Lung (tissue), 11 donors: ENCODE measurements at regions not wholly inside any gene's neighbourhood (a gene's known extent, or its start where the extent isn't known, plus 50 kb on each side); places are given as distances from the start of the nearest gene placed in this dataset.

Experiments
- ATAC-seq: fragments of 200-7000 bp; cut with Tn5 transposase; one replicate; pipeline ENCODE4 v1.9.1; 2020; ENCODE audit warnings: moderate number of reproducible peaks; ENCODE audit not compliant: insufficient read depth, low FRiP score
- DNase-seq, 3 donors: peaks; one replicate each; pipeline ENCODE4 v3.0.0-alpha.2; 2013 to 2017
- H3K27ac ChIP-seq, 2 donors: one replicate each; pipeline ENCODE4 v1.5.1; 2013; ENCODE audit warnings: mild to moderate bottlenecking in 2 of 2, moderate library complexity in 2 of 2, control low read depth in 1 of 2, inconsistent platforms in 1 of 2, low read depth in 1 of 2, low read length in 1 of 2
- H3K27me3 ChIP-seq, 3 donors: one replicate each; pipeline ENCODE4 v1.5.1; 2013; ENCODE audit warnings: low read length in 2 of 3; ENCODE audit not compliant: control insufficient read depth in 3 of 3, insufficient read depth in 3 of 3
- H3K36me3 ChIP-seq, 4 donors: one replicate each; pipeline ENCODE4 v1.5.1; 2013; ENCODE audit warnings: low read length in 4 of 4, mild to moderate bottlenecking in 1 of 4, moderate library complexity in 1 of 4; ENCODE audit not compliant: control insufficient read depth in 4 of 4, insufficient read depth in 4 of 4
- H3K4me1 ChIP-seq, 5 donors: one replicate each; pipeline ENCODE4 v1.5.1; 2013; ENCODE audit warnings: low read length in 5 of 5, mild to moderate bottlenecking in 2 of 5, moderate library complexity in 1 of 5; ENCODE audit not compliant: control insufficient read depth in 5 of 5, insufficient read depth in 5 of 5
- H3K4me3 ChIP-seq: one replicate; pipeline ENCODE4 v1.5.1; 2013; ENCODE audit warnings: mild to moderate bottlenecking, control low read depth, moderate library complexity
- H3K9ac ChIP-seq, 2 donors: one replicate each; pipeline ENCODE4 v1.5.1; 2013; ENCODE audit warnings: low read length in 2 of 2, control low read depth in 1 of 2; ENCODE audit not compliant: insufficient read depth in 1 of 2
- H3K9me3 ChIP-seq, 4 donors: one replicate each; pipeline ENCODE4 v1.5.1; 2013; ENCODE audit warnings: low read length in 3 of 4, mild to moderate bottlenecking in 1 of 4, moderate library complexity in 1 of 4; ENCODE audit not compliant: control insufficient read depth in 4 of 4, insufficient read depth in 3 of 4
- CTCF ChIP-seq: IDR thresholded peaks from 2 replicates; pipeline ENCODE4 v1.5.1; 2012; ENCODE audit warnings: mild to moderate bottlenecking; ENCODE audit errors: control extremely low read depth, extremely low read depth
- WGBS, 2 donors: extraction: QIAGEN DNeasy Blood & Tissue Kit; methylation state at CpG; one replicate each; pipeline ENCODE4 v1.1.7; 2013; 5-methylcytosine and 5-hydroxymethylcytosine counted together
- donor health status: control.
- donor health status: control.
- donor health status: Bipolar disorder and iron deficiency.
- donor health status: healthy.
- donor health status: DM: yes; HTN: yes; CAD: no.

DNA sequence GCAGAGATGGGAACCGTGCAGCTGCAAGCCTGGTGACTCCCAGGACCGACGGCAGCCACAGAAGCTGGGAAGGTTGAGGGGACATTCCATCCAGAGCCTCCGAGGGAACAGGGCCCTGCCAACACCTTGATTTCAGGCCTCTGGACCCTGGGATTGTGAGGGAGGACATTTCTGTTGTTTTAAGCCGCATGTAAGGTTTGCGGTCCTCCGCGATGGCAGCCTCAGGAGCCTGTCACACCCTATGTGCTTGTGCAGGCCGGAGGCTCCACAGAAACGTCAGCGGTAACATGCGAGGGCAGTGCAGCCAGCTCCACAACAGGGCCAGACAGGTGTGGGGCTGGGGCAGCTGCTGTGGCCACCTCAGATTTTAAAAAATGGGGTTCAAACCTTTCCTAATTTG, 144.7 kb upstream of the SHH start:
- 86% methylated on average over 12 of the region's 12 CpGs for WGBS, 2 donors
- Histone ChIP-seq H3K27me3 (no peaks in the 10 kb centered on the region), H3K9ac (no peak overlapping the region), H3K9me3 (no peaks in the 10 kb centered on the region), H3K36me3 (no peaks in the 10 kb centered on the region), H3K4me1 (peaks cover 0 to 7% (median 0%) of the 10 kb centered on the region in 5 donors), H3K27ac (no peak overlapping the region), H3K4me3 (no peak overlapping the region)
- DNase-seq, result no peak
- no peak for TF ChIP-seq CTCF
- no peak for ATAC-seq

DNA sequence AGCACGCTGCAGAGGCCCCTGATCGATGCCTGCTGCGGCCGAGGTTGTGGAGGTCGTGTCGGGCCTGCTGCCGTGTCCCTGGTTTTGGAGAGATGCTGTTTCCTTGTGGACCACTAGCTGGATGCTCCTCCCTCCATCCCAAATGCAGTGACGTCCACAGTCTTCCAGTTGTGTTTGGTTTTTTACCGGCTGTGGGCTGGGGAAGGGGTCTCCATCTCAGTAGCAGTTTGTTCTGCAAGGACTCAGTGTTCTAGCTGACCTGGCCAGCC, 143.0 kb upstream of the SHH start:
- ATAC-seq, result no peak

DNA sequence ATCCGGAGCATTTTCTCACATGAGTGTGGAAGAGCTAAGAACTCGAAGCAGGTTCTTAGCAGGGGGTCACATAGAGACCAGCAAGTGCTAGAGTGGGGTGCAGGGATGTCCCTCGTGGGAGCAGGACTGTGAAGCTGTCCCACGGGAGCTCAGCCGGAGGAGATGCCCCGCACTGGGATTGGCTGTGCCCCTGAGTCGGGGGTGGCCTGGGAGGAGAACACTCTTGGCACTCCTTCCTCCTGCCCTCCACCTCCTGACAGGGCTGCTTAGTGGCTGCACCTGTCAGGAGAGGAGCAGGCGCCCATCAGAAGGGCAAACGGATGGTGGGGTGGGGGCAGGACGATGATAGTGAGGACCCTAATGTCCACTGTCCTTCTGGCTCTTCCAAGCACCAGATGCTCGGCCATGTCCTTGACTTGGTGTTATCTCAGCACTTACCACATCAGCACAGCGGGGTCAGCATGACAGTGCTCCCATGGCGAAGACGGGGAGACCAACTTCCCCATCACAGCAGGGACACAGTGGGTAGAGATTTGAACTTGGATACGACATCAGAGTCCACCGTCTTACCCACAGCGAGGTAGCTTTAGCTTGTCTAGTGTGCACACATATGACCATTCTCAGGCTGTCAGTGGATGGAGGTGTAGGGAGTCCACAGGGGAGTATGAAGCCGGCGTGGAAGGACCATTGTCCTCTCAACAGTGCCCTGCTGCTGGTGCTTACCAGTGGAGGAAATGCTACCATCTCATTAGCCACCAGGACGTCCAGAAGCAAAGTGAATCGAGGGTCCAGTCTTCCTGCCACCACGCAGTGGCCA, 142.5 kb upstream of the SHH start:
- TF ChIP-seq CTCF, result no peak
- no peak overlapping the region for H3K27ac ChIP-seq
- WGBS, 2 donors, result 87 to 88% methylated on average over 22 of the region's 22 CpGs

More for the DNA sequence above, 143.0 kb upstream of the SHH start:
- H3K9me3 ChIP-seq, result no peaks in the 10 kb centered on the region
- no peaks in the 10 kb centered on the region for H3K36me3 ChIP-seq
- no peak overlapping the region for H3K9ac ChIP-seq
- no peaks in the 10 kb centered on the region for H3K27me3 ChIP-seq
- DNase-seq, result no peak
- H3K4me1 ChIP-seq, result peaks cover 0 to 4% (median 0%) of the 10 kb centered on the region in 5 donors
- TF ChIP-seq CTCF, result no peak
- no peak overlapping the region for H3K4me3 ChIP-seq
- WGBS, 2 donors, result 84 to 89% methylated on average over 9 of the region's 9 CpGs
- no peak overlapping the region for H3K27ac ChIP-seq

More for the DNA sequence above, 142.5 kb upstream of the SHH start:
- Histone ChIP-seq H3K27me3 (no peaks in the 10 kb centered on the region), H3K9ac (no peak overlapping the region), H3K36me3 (no peaks in the 10 kb centered on the region), H3K4me3 (no peak overlapping the region), H3K4me1 (peaks cover 0 to 4% (median 0%) of the 10 kb centered on the region in 5 donors), H3K9me3 (no peaks in the 10 kb centered on the region)
- DNase-seq (no peak), ATAC-seq (no peak)
